GM19468 (cell line): ENCODE measurements at regions not wholly inside any gene's neighbourhood (a gene's known extent, or its start where the extent isn't known, plus 50 kb on each side); places are given as distances from the start of the nearest gene placed in this dataset.
"Not testable (repeated sequence)": the region's sequence is repeated elsewhere in the genome, so short reads cannot be mapped to it uniquely, and the experiment has no call there.

Experiments used
- ATAC-seq: cut with Tn5 transposase; IDR thresholded peaks from one replicate; pipeline ENCODE4 v1.9.1; 2021; ENCODE audit warnings: mild to moderate bottlenecking, moderate library complexity, moderate number of reproducible peaks; ENCODE audit not compliant: unreplicated experiment; ENCODE audit errors: extremely low read depth

GRCh38 chr9:107786561-107786960, 297.0 kb upstream of the KLF4 start:
- no peak for ATAC-seq

- no peak for ATAC-seq
These were observed 294.8 kb upstream of the KLF4 start for GRCh38 chr9:107784235-107784958.

- ATAC-seq = no peak
These were observed 293.2 kb upstream of the KLF4 start for GRCh38 chr9:107782789-107783188.

- no peak for ATAC-seq
These were observed 292.8 kb upstream of the KLF4 start for GRCh38 chr9:107782381-107782780.

- no peak for ATAC-seq
These were observed 291.4 kb upstream of the KLF4 start for GRCh38 chr9:107780960-107781359.

- no peak for ATAC-seq
These were observed 290.2 kb upstream of the KLF4 start for GRCh38 chr9:107779731-107780130.

- ATAC-seq = no peak
These were observed 289.1 kb upstream of the KLF4 start for GRCh38 chr9:107778661-107779060.

GRCh38 chr9:107774099-107774498, 284.5 kb upstream of the KLF4 start:
- not testable (repeated sequence) for ATAC-seq

- no peak for ATAC-seq
These were observed 283.4 kb upstream of the KLF4 start for GRCh38 chr9:107772988-107773387.

GRCh38 chr9:107770716-107771115, 281.1 kb upstream of the KLF4 start:
- ATAC-seq = no peak

GRCh38 chr9:107768224-107768623, 278.7 kb upstream of the KLF4 start:
- ATAC-seq = no peak

- no peak for ATAC-seq
These were observed 278.1 kb upstream of the KLF4 start for GRCh38 chr9:107767711-107768110.

- ATAC-seq = not testable (repeated sequence)
These were observed 273.9 kb upstream of the KLF4 start for GRCh38 chr9:107763469-107763868.

GRCh38 chr9:107761307-107761706, 271.7 kb upstream of the KLF4 start:
- no peak for ATAC-seq

- ATAC-seq = no peak
These were observed 271.1 kb upstream of the KLF4 start for GRCh38 chr9:107760469-107761242.

GRCh38 chr9:107759823-107760166, 270.2 kb upstream of the KLF4 start:
- no peak for ATAC-seq

- ATAC-seq = no peak
These were observed 269.6 kb upstream of the KLF4 start for GRCh38 chr9:107759009-107759822.

GRCh38 chr9:107756091-107756490, 266.5 kb upstream of the KLF4 start:
- ATAC-seq = no peak

GRCh38 chr9:107755246-107755645, 265.7 kb upstream of the KLF4 start:
- ATAC-seq = no peak

GRCh38 chr9:107751567-107752210, 262.1 kb upstream of the KLF4 start:
- ATAC-seq = peak; percentile 66
